SK-N-MC (cell line): ENCODE measurements at regions not wholly inside any gene's neighbourhood (a gene's known extent, or its start where the extent isn't known, plus 50 kb on each side); places are given as distances from the start of the nearest gene placed in this dataset.

ENCODE experiments used
- EZH2 ChIP-seq: fragments of 200-600 bp; sonication (generic); IDR thresholded peaks from one replicate; pipeline ENCODE4 v1.6.1; 2017; ENCODE audit warnings: antibody characterized with exemption
- POLR2AphosphoS5 ChIP-seq: IDR thresholded peaks from 2 replicates; pipeline ENCODE4 v1.6.1; 2012; ENCODE audit warnings: mild to moderate bottlenecking, low read depth, low read length, borderline replicate concordance

DNA sequence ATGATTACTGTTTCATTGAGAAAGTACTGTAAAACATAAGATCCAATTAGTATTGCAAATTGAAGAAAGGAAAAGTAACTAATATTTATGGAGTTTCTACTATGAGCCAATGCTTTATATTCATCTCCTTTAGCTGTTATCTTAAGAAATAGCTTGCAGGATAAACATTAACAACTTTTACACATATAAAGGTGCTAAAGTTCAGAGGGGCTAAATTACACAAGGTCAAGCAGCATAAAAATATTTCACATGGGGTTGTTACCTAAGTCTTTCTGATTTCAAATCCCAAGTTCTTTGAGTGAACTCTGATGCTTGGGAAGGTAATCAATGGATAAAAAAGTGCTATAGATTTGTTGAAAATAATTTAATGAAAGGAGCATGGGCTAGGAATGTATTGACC is 765.5 kb downstream of the CDH8 start:
- TF ChIP-seq POLR2AphosphoS5 = no peak
- no peak for TF ChIP-seq EZH2
